Ishikawa (cell line): ENCODE measurements at regions not wholly inside any gene's neighbourhood (a gene's known extent, or its start where the extent isn't known, plus 50 kb on each side); places are given as distances from the start of the nearest gene placed in this dataset.

ENCODE experiments used
- EP300 ChIP-seq: IDR thresholded peaks from 2 replicates; pipeline ENCODE4 v1.6.1; 2012; ENCODE audit warnings: borderline replicate concordance
- MAX ChIP-seq: IDR thresholded peaks from 2 replicates; pipeline ENCODE4 v1.6.1; 2012
- REST ChIP-seq: IDR thresholded peaks from 2 replicates; pipeline ENCODE4 v1.6.1; 2012; ENCODE audit warnings: low read depth, mild to moderate bottlenecking
- TEAD4 ChIP-seq: IDR thresholded peaks from 2 replicates; pipeline ENCODE4 v1.6.1; 2012
- ZBTB7A ChIP-seq: IDR thresholded peaks from 2 replicates; pipeline ENCODE4 v1.6.1; 2012; ENCODE audit warnings: low read depth

- TF ChIP-seq TEAD4 (no peak), EP300 (no peak), REST (no peak), MAX (no peak), ZBTB7A (no peak)
Measured at GRCh38 chr4:58435871-58436270, 1325.7 kb upstream of the IGFBP7 start.
